Keratinocyte (primary cell): ENCODE measurements at regions not wholly inside any gene's neighbourhood (a gene's known extent, or its start where the extent isn't known, plus 50 kb on each side); places are given as distances from the start of the nearest gene placed in this dataset.

Source experiments
- DNase-seq: peaks from one replicate; pipeline ENCODE4 v3.0.0-alpha.2; 2011; ENCODE audit warnings: low read depth, missing footprints, low spot score
- FAIRE-seq: peaks from 2 replicates; lab custom pipeline; 2011; peaks lifted over from hg19 to GRCh38; lab: Jason Lieb, UNC
- H2AFZ ChIP-seq: 2 replicates; pipeline ENCODE4 v1.6.0; 2012; ENCODE audit warnings: low read length, control low read depth, inconsistent platforms; ENCODE audit not compliant: control insufficient read depth
- H3K27ac ChIP-seq: 2 replicates; pipeline ENCODE4 v1.5.1; 2011; ENCODE audit warnings: low read length; ENCODE audit not compliant: control insufficient read depth, insufficient read depth
- H3K27me3 ChIP-seq: 3 replicates; pipeline ENCODE4 v1.6.0; 2011; ENCODE audit warnings: low read length; ENCODE audit not compliant: control insufficient read depth, insufficient read depth; ENCODE audit errors: extremely low read depth
- H3K36me3 ChIP-seq, 2 experiments: 2 replicates in 1 of 2; 3 replicates in 1 of 2; pipeline ENCODE4 v1.5.1; 2011; ENCODE audit warnings: low read length in 2 of 2, mild to moderate bottlenecking in 1 of 2; ENCODE audit not compliant: control insufficient read depth in 2 of 2, insufficient read depth in 2 of 2; ENCODE audit errors: extremely low read depth in 1 of 2
- H3K4me1 ChIP-seq: 3 replicates; pipeline ENCODE4 v1.5.1; 2011; ENCODE audit warnings: low read length; ENCODE audit not compliant: control insufficient read depth, insufficient read depth; ENCODE audit errors: extremely low read depth
- H3K4me2 ChIP-seq: 3 replicates; pipeline ENCODE4 v1.6.0; 2011; ENCODE audit warnings: low read depth, low read length; ENCODE audit not compliant: control insufficient read depth, insufficient read depth; ENCODE audit errors: extremely low read depth
- H3K4me3 ChIP-seq, 3 experiments: fragments of 200-600 bp in 1 of 3; sonication (generic) in 1 of 3; 2 replicates in 2 of 3; 3 replicates in 1 of 3; pipeline ENCODE4 v1.5.1; 2011 to 2016; ENCODE audit warnings: low read length in 3 of 3, mild to moderate bottlenecking in 3 of 3, control low read depth in 2 of 3, inconsistent platforms in 1 of 3, low read depth in 1 of 3, mixed read lengths in 1 of 3, mixed run types in 1 of 3, moderate library complexity in 1 of 3; ENCODE audit not compliant: control insufficient read depth in 2 of 3, insufficient read depth in 2 of 3; ENCODE audit errors: extremely low read depth in 1 of 3
- H3K79me2 ChIP-seq: 2 replicates; pipeline ENCODE4 v1.6.0; 2012; ENCODE audit warnings: low read length; ENCODE audit not compliant: control insufficient read depth, insufficient read depth
- H3K9ac ChIP-seq: 3 replicates; pipeline ENCODE4 v1.6.0; 2011; ENCODE audit warnings: low read length; ENCODE audit not compliant: control insufficient read depth, insufficient read depth; ENCODE audit errors: extremely low read depth
- H3K9me1 ChIP-seq: 3 replicates; pipeline ENCODE4 v1.6.0; 2011; ENCODE audit warnings: low read length; ENCODE audit not compliant: control insufficient read depth, insufficient read depth; ENCODE audit errors: extremely low read depth
- H3K9me3 ChIP-seq: 2 replicates; pipeline ENCODE4 v1.5.1; 2012; ENCODE audit warnings: low read depth, low read length; ENCODE audit not compliant: control insufficient read depth
- H4K20me1 ChIP-seq: 3 replicates; pipeline ENCODE4 v1.6.0; 2011; ENCODE audit warnings: low read length; ENCODE audit not compliant: control insufficient read depth, insufficient read depth; ENCODE audit errors: extremely low read depth
- CTCF ChIP-seq, 3 experiments: IDR thresholded peaks in 1 of 3; conservative IDR thresholded peaks in 1 of 3; optimal IDR thresholded peaks in 1 of 3; 2 replicates in 2 of 3; 3 replicates in 1 of 3; pipeline versions ENCODE3 to v1.5.1; 2011; ENCODE audit warnings: low read length in 3 of 3, mild to moderate bottlenecking in 3 of 3, moderate library complexity in 2 of 3, control low read depth in 1 of 3, inconsistent platforms in 1 of 3; ENCODE audit not compliant: insufficient read depth in 2 of 3; ENCODE audit errors: extremely low read depth in 1 of 3
- EZH2 ChIP-seq: IDR thresholded peaks from one replicate; pipeline ENCODE4 v1.6.1; 2012; ENCODE audit warnings: inconsistent platforms, mild to moderate bottlenecking, low read length, moderate library complexity
- dilution Hi-C: fragments of 300-500 bp; cut with MboI; formaldehyde crosslinking; loops from one replicate; pipeline ENCODE4 v1.7.0; 2020; ENCODE audit warnings: low sequenced_read_pairs; ENCODE audit not compliant: extremely low pct_ligation_motif_present

GRCh38 chr2:8345200-8345599, 336.7 kb upstream of the ID2 start:
- no peaks in the 10 kb centered on the region for H3K9me1 ChIP-seq
- H3K27ac ChIP-seq, result no peak overlapping the region
- H2AFZ ChIP-seq, result no peak overlapping the region
- H3K79me2 ChIP-seq, result no peaks in the 10 kb centered on the region
- no peak overlapping the region for H3K4me3 ChIP-seq
- H4K20me1 ChIP-seq, result no peaks in the 10 kb centered on the region
- no peak overlapping the region for H3K4me2 ChIP-seq
- FAIRE-seq (no peak), DNase-seq (no peak)
- no peak for TF ChIP-seq CTCF (optimal IDR thresholded peaks at IDR 0.05 in 1 of 3, IDR thresholded peaks at IDR 0.05 in 1 of 3, conservative IDR thresholded peaks at IDR 0.05 in 1 of 3; ENCODE audit: extremely low read depth in 1 of 3, insufficient read depth in 2 of 3, low read length in 3 of 3)
- TF ChIP-seq EZH2, result no peak
- no peaks in the 10 kb centered on the region for H3K27me3 ChIP-seq
- no peaks in the 10 kb centered on the region for H3K9me3 ChIP-seq
- H3K4me1 ChIP-seq, result no peaks in the 10 kb centered on the region
- no peaks in the 10 kb centered on the region for H3K36me3 ChIP-seq
- dilution Hi-C loops, result no loop called here
- no peak overlapping the region for H3K9ac ChIP-seq

GRCh38 chr2:8346208-8346607, 335.6 kb upstream of the ID2 start:
- TF ChIP-seq CTCF (optimal IDR thresholded peaks at IDR 0.05 in 1 of 3, IDR thresholded peaks at IDR 0.05 in 1 of 3, conservative IDR thresholded peaks at IDR 0.05 in 1 of 3; ENCODE audit: extremely low read depth in 1 of 3, insufficient read depth in 2 of 3, low read length in 3 of 3) (no peak), EZH2 (no peak)
- Histone ChIP-seq H3K4me3 (no peak overlapping the region), H3K4me1 (no peaks in the 10 kb centered on the region), H3K36me3 (no peaks in the 10 kb centered on the region), H3K4me2 (no peak overlapping the region), H3K9ac (no peak overlapping the region), H3K27ac (no peak overlapping the region), H4K20me1 (no peaks in the 10 kb centered on the region), H3K79me2 (no peaks in the 10 kb centered on the region), H2AFZ (no peak overlapping the region), H3K9me1 (no peaks in the 10 kb centered on the region), H3K27me3 (no peaks in the 10 kb centered on the region), H3K9me3 (no peaks in the 10 kb centered on the region)
- DNase-seq (no peak), FAIRE-seq (no peak)
- dilution Hi-C loops, result no loop called here
